ENCODE measurements at regions not wholly inside any gene's neighbourhood (a gene's known extent, or its start where the extent isn't known, plus 50 kb on each side); places are given as distances from the start of the nearest gene placed in this dataset.

DNA sequence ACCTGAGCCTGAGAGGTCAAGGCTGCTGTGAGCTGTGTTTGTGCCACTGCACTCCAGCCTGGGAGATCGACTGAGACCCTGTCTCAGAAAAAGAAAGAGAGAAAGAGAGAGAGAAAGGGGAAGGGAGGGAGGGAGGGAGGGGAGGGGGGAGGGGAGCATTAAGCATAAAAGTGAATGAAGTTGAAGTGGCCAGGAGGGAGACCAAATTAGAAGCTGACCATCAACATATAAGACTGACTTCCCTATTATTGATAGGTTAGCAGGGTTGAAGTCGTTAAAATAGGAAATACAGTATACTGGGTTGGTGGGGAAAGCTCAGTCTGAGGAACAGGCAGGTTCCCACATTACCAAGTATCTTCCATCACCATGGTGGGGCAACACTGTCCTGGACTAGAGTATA lies 117.1 kb upstream of the MKLN1 start:
- no peak overlapping the region for H3K27ac ChIP-seq (ENCODE audit: low read depth, low read length)
- 36 to 82% (median 56%) methylated on average over 1 to 2 of the region's 2 CpGs for WGBS, 3 donors

DNA sequence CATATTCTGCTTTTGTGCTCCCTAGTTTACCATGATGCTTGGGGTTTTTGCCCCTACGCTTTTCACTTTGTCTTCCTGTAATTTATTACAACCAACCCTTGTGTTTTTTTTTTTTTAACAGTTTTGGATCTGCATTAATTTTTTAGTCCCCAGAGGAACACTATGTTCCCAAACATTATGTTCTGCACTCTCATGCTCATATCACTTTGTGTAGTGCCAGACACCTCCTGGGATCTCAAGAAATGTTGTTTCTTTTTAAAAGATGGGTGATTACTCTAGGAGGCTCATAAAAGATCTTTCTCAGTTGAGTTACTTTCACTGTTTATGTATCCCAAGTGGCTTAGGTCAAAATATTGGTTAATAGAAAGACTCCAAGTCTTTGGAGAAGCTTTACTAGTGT lies 116.2 kb upstream of the MKLN1 start:
- H3K27ac ChIP-seq (ENCODE audit: low read depth, low read length) = no peak overlapping the region
- 91 to 100% (median 94%) methylated on average over 1 of the region's 1 CpG for WGBS, 3 donors

DNA sequence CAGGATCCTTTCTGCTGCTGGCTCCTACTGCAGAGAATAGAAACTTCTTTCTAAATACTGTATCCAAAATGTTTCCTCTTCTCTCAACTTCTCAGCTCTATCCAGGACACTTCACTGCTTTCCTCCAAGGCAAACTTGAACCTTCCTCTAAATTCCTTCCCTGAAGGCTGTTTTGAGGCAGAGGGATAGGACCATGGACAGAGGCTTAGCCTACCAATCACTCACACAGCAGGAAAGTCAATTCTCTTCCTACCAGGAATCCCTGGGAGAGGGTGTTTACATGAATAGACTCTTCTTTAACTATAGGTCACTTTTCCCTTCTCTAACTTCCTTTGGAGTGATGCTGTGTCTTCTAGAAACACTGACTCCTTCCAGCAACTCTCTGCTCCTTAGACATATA lies 115.6 kb upstream of the MKLN1 start:
- H3K27ac ChIP-seq (ENCODE audit: low read depth, low read length) = no peak overlapping the region

DNA sequence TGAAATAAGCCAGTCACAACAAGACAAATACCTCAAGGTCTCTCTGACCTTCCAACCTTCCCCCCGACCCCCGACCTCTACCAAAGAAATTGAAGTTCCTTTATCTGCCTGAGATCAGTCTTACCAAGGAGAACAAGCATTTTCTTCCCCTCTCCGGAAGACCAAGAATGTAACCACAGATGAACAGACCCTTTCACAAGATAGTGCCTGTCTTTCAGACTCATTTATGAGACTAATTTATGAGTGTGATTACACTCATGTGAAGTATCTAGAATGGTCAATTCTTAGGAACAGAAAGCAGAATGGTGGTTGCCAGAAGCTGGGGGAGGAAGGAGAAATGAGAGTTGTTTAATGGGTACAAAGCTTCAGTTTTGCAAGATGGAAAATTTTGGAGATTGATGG lies 108.9 kb upstream of the MKLN1 start:
- no peak overlapping the region for H3K27ac ChIP-seq (ENCODE audit: low read depth, low read length)
- 48 to 62% (median 51%) methylated on average over 3 of the region's 3 CpGs for WGBS, 3 donors

DNA sequence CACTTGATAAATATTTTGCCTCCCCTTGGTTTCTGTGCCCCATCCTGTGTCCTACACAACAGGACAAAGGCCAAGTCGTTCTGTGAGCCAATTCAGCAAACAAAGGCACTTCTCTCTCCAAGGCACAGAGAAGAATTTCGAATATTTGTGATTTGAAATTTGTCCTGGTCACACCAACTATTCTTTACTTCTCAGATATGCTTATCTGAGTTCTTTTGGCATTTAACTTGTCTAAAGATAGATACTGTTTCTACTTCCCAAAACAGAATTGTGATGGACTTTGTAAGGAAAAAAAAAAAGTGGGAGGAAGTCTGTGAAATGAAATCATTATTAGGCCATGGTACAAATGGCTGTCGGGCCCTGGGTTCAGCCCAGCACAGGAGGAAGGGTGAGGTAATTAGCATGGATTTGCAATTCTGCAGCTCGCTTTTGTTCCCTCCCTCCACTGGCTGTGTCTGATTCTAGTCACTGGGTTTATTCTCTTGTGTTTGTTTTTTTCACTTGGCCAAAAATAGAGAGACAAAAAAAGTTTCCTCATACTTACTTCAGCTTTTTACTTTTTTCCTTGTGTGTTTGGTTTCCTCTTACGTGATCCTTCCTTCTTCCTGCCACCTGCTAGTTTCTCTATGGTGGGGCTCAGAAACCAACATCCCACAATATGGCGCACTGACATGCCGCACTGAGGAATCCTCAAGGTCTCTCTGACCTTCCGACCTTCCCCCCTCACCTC lies 108.2 kb upstream of the MKLN1 start:
- WGBS, 3 donors = 24 to 55% (median 25%) methylated on average over 8 of the region's 8 CpGs
- no peak overlapping the region for H3K27ac ChIP-seq (ENCODE audit: low read depth, low read length)

DNA sequence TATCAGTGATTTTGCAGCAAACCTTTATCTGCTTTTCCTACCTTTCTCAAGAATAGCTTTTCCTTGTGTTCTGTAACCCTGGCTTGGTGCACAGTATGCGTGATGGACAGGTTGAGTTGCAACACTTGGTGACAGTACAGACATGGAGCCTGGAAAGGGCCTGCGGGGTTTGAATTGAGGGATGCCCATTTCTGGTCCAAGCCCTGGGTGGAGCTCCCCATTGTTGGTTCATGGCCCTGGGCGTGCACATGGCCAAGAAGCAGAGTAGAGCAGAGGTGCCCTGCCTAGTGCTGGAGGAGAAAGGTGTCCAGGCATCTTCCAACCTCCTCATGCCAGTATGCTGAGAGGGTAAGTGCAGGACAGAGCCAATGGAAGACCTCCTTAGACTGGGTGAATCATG lies 106.6 kb upstream of the MKLN1 start:
- WGBS, 3 donors = 92 to 98% (median 96%) methylated on average over 3 of the region's 3 CpGs
- no peak overlapping the region for H3K27ac ChIP-seq (ENCODE audit: low read depth, low read length)

DNA sequence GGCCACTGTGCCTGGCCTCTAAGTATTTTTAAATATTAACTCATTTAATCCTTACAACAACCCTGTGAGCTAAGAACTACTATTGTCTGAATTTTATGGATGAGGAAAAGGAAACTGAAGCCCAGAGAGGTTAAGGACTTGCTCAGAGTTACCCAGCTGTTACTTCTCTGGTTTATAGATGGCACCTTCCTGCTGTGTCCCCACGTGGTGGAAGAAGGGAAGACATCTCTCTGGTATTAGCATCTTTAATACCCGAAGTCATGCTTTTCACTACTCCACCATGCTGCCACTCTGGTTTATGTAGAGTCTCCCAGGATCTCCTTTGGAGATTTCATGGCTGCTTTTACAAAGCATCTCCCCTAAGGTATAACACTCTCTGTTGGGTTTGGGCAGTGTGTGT lies 105.5 kb upstream of the MKLN1 start:
- WGBS, 3 donors = 70 to 78% (median 78%) methylated on average over 2 of the region's 2 CpGs

DNA sequence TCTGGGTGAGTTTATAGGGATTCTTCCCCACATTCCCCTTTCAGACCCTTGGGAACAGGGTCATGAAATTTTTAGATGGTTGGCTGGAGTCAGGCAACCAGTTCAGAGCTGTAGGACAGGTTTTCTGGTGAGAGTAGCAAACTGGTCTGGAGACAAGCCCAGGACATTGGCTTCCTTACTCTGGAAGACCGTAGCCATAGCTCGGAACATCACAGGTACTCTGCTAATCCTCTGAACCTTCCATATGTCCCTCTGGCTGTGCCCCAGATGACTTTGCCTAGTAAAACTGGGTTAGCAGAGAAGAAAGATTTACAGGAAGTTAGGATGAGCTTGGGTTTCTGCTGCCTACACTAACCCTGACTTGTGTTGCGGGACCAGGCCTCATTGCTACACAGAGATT lies 104.5 kb upstream of the MKLN1 start:
- no peak overlapping the region for H3K27ac ChIP-seq (ENCODE audit: low read depth, low read length)
- WGBS, 3 donors = 96 to 99% (median 98%) methylated on average over 3 of the region's 3 CpGs

More for the DNA sequence above, 105.5 kb upstream of the MKLN1 start:
- no peak overlapping the region for H3K27ac ChIP-seq (ENCODE audit: low read depth, low read length)

DNA sequence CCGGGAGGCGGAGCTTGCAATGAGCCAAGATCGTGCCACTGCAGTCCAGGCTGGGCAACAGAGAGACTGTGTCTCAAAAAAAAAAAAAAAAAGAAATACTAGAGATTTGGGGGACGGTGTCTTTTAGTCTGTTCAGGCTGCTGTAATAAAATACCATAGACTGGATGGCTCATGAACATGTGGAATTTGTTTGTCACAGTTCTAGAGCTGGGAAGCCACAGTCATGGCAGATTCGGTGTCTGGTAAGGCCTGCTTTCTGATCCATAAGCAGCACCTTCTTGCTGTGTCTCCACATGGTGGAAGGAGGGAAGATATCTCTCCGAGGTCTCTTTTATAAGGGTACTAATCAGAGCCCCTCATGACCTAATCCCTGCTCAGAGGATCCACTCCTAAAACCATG lies 102.7 kb upstream of the MKLN1 start:
- WGBS, 3 donors = 93 to 98% (median 95%) methylated on average over 6 of the region's 6 CpGs
- no peak overlapping the region for H3K27ac ChIP-seq (ENCODE audit: low read depth, low read length)

DNA sequence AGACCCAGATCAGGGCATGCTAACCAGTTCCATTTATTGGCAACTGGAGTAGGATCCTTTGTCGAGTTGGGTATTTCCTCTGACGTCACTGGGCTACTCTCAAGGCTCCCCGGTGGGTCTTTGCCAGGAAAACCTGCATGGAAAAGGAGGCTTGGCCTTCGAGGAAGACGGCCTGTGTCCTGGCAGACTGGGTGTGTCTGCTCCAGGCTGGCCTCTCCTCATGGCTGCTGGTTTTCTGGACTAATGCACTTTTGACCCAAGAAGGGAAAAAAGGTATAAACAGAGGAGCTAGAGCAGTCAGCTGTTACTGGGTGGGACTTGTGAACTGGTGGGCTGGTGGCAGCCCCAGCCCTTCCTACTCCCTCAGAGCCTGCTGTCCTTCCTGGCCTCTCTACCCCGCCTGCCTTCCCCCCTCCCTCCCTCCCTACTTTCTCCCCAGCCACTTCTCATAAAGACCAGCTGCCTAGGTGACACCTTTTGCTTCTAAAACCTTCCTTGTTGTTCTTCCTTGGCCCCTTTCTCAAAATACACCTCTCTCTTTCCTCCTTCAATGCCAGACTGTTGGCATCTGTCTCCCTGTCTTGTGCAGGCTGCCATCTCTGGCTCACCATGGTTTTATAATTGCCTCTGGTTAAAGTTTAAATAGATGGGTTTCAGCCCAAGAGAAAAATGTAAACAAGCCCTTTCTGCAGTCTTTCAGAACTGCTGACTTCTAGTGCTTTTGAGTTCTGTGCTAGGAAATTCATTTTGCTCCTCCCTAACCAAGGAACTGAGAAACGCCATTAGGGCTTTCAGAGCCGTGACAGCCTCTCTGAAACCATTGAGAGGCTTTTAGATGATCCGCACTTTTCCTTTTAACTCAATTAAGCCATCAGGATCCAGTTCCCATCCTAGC lies 101.8 kb upstream of the MKLN1 start:
- no peak overlapping the region for H3K27ac ChIP-seq (ENCODE audit: low read depth, low read length)
- 40 to 56% (median 50%) methylated on average over 9 of the region's 9 CpGs for WGBS, 3 donors

DNA sequence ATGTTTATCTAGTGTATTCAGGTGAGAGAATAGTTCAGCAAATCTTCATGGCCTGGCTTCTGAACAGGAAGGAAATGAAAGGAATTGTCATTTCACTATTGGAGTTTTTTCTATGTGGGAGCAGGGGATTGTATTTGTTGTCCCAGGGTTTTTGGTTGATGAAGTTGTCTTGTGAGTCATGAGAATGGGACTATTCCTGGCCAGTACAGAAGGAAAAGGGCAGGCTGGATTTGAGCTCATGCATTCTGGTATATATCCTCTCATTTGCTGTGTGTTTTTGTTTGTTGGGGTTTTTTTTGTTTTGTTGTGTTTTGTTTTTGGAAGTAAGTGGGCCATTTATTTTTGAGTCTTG lies 101.2 kb upstream of the MKLN1 start:
- H3K27ac ChIP-seq (ENCODE audit: low read depth, low read length) = no peak overlapping the region

DNA sequence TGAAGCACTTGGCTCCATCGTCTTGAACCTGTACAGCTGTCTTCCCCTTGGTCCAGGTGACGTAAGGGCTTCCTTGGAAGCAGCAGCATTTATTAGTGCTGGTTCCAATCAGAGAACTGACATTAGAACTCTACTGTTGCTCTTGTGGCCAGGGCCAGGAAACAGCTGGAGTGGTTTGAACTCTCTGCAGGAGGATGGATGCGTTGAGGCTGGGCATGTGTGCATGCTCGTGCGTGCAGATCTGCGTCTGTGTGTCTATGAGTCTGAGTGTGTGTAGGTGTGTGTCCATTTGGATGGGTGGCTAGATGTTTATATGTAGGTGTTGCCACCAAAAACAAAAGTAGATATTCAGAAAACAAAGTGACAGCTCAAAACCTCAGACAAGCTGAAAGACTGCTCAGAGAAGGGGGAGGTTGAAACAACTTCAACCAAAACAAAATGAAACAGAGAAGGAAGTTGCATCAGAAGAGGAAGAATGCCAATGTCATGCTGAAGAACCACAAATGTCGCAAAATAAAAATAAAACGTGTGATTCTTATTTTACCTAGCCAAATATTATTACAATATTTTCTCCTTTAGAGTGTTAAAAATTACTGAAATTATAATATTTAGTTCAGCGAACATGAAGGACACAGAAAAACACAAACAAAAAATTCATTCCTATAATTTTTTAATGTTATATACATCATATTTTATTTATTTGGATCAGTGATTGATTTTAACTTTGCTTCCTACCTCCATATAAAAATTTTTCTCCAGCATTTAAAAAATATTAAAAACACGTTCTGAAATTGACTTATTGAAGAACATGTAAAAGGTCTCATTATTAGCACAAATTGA lies 96.1 kb upstream of the MKLN1 start:
- 49 to 77% (median 51%) methylated on average over 10 of the region's 10 CpGs for WGBS, 3 donors
- no peak overlapping the region for H3K27ac ChIP-seq (ENCODE audit: low read depth, low read length)

DNA sequence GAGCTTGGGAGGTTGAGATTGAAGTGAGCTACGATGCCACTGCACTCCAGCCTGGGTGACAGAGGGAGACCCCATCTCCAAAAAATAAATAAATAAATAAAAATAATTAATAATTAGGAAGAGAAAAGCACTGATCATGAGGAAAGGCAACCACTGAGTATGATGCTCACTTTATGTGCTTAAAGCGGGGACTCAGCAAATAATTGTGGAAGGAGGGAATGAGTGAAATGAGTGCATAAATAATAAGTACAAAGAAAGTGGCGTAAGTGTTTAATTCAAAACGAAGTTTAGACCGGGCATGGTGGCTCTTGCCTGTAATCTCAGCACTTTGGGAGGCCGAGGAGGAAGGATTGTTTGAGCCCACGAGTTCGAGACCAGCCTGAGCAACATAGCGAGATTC lies 94.9 kb upstream of the MKLN1 start:
- H3K27ac ChIP-seq (ENCODE audit: low read depth, low read length) = no peak overlapping the region
- WGBS, 3 donors = 92 to 96% (median 92%) methylated on average over 9 of the region's 9 CpGs

DNA sequence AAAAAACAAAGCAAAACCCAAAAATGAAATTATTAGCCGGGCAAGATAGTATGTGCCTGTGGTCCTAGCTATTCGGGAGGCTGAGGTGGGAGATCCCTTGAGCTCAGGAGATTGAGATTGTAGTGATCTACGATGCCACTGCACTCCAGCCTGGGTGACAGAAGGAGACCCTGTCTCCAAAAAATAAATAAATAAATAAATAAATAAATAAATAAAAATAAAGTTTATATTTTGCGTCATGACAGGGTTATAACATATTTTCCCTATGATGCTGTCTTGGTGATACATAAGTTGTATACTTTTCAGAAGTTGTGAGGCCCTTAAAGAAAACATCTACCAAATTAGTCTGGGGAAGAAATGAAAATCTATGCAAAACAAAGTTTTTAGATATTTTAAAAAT lies 94.5 kb upstream of the MKLN1 start:
- H3K27ac ChIP-seq (ENCODE audit: low read depth, low read length) = no peak overlapping the region
- WGBS, 3 donors = 92 to 98% (median 96%) methylated on average over 4 of the region's 4 CpGs

DNA sequence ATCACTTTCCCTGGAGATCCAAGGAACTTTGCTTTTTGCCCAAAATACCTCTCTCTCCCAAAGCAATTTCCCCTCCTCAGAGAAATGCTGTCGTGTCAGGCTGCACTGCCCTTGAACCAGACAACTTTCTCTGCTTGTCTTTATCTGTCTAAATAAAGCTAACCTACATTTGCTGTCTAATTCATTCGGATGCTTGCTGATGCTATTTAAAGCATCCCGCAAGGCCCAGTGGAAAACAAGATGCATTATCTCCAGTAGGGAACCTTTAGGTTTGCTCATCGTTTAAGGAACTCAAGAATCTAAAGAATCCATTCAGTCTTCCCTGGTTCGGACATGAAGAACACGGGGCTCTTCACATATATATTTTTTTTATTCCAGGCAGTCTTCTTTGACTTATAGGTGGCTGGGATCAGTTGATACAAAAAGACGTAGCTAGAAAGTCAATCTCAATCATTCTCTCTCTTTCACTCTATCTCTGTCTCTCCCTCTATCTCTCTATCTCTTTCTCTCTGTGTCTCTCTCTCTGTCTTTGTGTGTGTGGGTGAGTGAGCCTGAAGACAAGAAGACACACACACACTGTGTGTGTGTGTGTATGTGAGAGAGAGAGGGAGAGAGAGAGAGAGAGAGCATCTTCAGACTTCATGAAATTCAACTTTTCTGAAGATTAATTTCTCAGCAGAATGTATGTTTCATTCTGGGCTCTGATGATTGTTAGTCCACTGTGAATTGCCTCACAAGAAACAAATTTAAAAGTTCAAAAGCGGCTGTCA lies 92.8 kb upstream of the MKLN1 start:
- WGBS, 3 donors = 58 to 66% (median 61%) methylated on average over 8 of the region's 8 CpGs
- H3K27ac ChIP-seq (ENCODE audit: low read depth, low read length) = no peak overlapping the region

DNA sequence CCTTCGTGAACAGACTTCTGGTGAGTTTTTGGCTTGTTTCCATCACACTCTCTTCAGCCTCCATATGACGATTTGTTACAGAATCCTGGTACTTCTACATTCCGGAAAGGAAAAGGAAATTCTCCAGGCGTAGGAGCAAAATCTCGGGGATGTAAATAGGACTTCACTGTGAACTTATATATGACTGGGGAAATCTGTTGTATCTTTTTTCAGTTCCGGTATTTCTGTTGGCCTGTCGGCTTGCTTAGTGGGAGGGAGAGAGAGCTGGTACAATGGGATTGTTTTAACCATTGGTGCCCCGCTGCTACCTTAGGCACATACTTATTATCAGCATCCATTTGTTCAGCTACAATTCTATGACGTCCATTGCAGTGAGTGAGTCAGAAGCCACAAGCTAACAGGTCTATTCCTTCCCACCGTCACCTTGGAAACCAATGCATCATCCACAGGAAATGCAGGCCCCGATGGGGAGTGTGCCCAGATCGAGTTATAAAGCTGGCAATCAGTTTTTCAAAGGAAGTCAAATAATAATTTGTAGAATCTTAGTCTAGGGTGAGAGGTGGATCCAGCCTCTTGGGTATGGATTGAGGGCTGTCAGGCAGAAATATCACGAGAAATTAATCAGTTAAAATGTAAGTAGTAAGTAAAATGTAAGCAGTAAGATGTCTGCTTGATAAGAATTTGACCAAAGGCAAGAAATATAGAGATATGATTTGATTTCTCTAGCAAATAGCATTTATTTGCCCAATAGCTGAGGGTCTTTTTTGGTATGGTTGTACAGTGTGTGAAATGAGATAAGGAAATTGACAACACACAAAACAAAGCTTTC lies 92.0 kb upstream of the MKLN1 start:
- no peak overlapping the region for H3K27ac ChIP-seq (ENCODE audit: low read depth, low read length)
- WGBS, 3 donors = 43 to 46% (median 45%) methylated on average over 13 of the region's 13 CpGs

DNA sequence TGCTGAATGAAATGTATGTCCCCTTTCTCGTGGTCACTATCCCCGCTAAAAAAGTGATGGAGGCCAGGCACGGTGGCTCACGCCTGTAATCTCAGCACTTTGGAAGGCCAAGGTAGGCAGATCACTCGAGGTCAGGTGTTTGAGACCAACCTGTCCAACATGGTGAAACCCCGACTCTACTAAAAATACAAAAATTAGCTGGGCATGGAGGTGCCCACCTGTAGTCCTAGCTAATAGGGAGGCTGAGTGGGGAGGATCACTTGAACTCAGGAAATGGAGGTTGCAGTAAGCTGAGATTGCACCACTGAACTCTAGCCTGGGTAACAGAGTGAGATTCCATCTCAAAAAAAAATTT lies 91.4 kb upstream of the MKLN1 start:
- no peak overlapping the region for H3K27ac ChIP-seq (ENCODE audit: low read depth, low read length)
- 83 to 94% (median 91%) methylated on average over 6 of the region's 6 CpGs for WGBS, 3 donors
